Fibroblast of villous mesenchyme (primary cell): ENCODE measurements at regions not wholly inside any gene's neighbourhood (a gene's known extent, or its start where the extent isn't known, plus 50 kb on each side); places are given as distances from the start of the nearest gene placed in this dataset.

ENCODE experiments used
- DNase-seq: peaks from one replicate; pipeline ENCODE4 v3.0.0-alpha.2; 2010; ENCODE audit warnings: low read depth
- H3K4me3 ChIP-seq: 2 replicates; pipeline ENCODE4 v1.5.1; 2011; ENCODE audit warnings: low read depth, mild to moderate bottlenecking, low read length
- CTCF ChIP-seq: IDR thresholded peaks from 2 replicates; pipeline ENCODE4 v1.5.1; 2012; ENCODE audit warnings: low read depth, mild to moderate bottlenecking, low read length; ENCODE audit not compliant: insufficient read depth

GRCh38 chr13:110024645-110024980, 238.2 kb upstream of the IRS2 start:
- no peak for TF ChIP-seq CTCF
- DNase-seq, result no peak
- no peak overlapping the region for H3K4me3 ChIP-seq

- TF ChIP-seq CTCF, result no peak
- DNase-seq, result peak; percentile 88
- H3K4me3 ChIP-seq, result no peak overlapping the region
Measured at GRCh38 chr13:110023729-110024644, 237.6 kb upstream of the IRS2 start.

GRCh38 chr13:110018009-110018408, 231.6 kb upstream of the IRS2 start:
- DNase-seq, result no peak
- no peak overlapping the region for H3K4me3 ChIP-seq
- TF ChIP-seq CTCF, result no peak

- peak; percentile 88 for DNase-seq
- no peak for TF ChIP-seq CTCF
- no peak overlapping the region for H3K4me3 ChIP-seq
Measured at GRCh38 chr13:110017379-110017778, 231.0 kb upstream of the IRS2 start.

GRCh38 chr13:110015253-110015652, 228.9 kb upstream of the IRS2 start:
- TF ChIP-seq CTCF, result no peak
- DNase-seq, result no peak
- H3K4me3 ChIP-seq, result no peak overlapping the region

- DNase-seq, result peak; percentile 74
- no peak overlapping the region for H3K4me3 ChIP-seq
- TF ChIP-seq CTCF, result no peak
Measured at GRCh38 chr13:110014719-110015118, 228.3 kb upstream of the IRS2 start.
